NCI-H128 (cell line): ENCODE measurements at regions not wholly inside any gene's neighbourhood (a gene's known extent, or its start where the extent isn't known, plus 50 kb on each side); places are given as distances from the start of the nearest gene placed in this dataset.
"Not testable (repeated sequence)": the region's sequence is repeated elsewhere in the genome, so short reads cannot be mapped to it uniquely, and the experiment has no call there.

ENCODE experiments used
- DNase-seq: peaks from one replicate; lab custom pipeline; 2025; ENCODE audit not compliant: unreplicated experiment; lab: John Stamatoyannopoulos, UW

DNA sequence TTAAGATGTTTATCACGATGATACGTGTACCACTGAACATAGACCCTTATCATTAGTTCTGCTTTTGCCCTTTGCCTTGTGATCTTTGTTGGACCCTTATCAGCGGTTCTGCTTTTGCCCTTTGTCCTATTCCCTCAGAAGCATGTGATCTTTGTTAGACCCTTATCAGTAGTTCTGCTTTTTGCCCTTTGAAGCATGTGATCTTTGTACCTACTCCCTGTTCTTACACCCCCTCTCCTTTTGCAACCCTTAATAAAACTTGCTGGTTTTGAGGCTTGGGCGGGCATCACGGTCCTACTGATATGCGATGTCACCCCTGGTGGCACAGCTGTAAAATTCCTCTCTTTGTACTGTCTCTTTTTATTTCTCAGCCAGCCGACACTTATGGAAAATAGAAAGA, 117.0 kb downstream of the SDHAF3 start:
- not testable (repeated sequence) for DNase-seq

DNA sequence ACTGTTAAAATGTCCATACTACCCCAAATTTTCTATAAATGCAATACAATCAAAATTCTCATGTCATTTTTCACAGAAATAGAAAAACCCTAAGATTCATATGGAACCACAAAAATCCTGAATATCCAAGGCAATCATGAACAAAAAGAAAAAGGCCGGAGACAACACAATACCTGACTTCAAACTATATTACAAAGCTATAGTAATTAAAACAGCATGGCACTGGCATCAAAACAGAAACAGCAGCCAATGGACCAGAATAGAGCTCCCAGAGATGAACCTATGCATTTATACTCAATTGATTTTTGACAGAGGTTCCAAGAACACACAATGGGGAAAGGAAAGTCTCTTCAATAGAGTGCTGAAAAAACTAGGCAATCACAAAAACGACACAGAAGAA, 128.8 kb downstream of the SDHAF3 start:
- no peak for DNase-seq

DNA sequence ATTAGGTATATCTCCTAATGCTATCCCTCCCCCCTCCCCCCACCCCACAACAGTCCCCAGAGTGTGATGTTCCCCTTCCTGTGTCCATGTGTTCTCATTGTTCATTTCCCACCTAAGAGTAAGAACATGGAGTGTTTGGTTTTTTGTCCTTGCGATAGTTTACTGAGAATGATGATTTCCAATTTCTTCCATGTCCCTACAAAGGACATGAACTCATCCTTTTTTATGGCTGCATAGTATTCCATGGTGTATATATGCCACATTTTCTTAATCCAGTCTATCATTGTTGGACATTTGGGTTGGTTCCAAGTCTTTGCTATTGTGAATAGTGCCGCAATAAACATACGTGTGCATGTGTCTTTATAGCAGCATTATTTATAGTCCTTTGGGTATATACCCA, 140.7 kb downstream of the SDHAF3 start:
- DNase-seq = not testable (repeated sequence)

- no peak for DNase-seq
Observed at GRCh38 chr7:97269741-97270140, 152.2 kb downstream of the SDHAF3 start.

DNA sequence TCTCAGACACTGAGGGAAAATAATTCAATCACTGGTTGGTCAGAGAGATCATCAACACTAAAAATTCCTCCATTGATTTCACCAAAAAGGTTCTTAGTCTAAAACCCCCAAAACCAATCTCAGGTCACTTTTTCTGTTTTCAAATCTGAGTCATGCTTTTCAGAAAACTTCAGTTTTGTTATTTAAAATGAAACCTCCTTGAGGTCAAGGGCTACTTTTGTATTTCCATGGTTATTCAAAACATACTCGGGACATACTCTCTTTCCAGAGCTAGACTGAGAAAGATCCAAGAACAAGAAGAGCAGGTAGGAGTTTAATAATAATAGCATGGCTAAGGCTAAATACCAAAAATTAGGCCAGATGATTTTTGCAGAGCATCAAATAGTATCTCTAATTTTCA, 152.8 kb downstream of the SDHAF3 start:
- no peak for DNase-seq

GRCh38 chr7:97271619-97272018, 154.1 kb downstream of the SDHAF3 start:
- no peak for DNase-seq

DNA sequence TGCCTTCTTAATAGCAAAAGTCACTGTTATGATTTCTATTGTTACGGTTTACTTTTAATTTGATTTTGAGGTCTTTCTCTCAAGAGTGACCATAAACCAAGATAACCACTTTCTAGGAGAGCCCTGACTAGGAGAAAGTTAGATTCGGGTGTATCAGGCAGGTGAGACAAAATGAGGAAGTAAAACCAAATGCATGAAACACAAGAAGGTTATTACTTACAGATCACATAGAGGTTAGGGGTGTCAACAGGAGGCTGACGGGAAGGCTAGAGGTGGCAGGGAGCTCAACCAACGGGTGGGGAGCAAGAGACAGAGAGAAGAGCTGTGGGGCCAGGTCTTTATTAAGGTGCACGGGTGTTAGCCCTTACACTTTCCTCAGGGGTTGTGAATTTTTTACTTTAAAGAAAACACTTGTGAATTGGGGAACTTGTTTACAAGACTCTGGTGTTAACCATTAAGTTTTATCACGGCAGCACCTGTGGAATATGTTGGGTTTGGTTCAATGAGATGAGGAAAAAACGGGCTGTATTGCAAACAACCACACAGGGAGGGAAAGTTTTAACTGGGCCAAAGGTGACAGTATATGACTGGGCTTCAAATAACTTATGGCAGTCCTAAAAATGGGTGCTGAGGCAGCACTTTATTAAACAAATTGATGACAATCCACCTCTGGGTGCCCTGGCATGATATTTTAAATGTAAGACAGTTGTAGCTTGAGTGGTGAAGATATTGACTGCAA, 154.9 kb downstream of the SDHAF3 start:
- DNase-seq = no peak

DNA sequence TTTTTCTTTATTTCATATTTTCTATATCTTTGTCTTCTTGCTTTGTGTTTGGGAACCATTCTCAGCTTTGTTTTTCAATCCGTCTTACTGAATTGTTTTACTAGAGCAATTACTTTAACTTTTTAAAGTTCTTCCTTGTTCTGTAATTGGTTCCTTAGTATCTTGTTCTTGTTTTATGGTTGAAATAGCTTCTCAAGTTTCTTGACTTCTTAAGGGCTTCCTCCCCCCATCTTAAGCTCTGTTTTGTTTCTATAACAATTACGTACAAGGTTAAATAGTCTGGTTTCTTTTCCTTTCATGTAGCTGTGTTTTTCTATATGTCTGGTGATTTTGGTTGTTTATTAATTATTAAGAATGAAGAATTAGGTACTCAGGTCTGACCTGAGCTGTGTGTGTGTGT, 158.0 kb downstream of the SDHAF3 start:
- no peak for DNase-seq

DNA sequence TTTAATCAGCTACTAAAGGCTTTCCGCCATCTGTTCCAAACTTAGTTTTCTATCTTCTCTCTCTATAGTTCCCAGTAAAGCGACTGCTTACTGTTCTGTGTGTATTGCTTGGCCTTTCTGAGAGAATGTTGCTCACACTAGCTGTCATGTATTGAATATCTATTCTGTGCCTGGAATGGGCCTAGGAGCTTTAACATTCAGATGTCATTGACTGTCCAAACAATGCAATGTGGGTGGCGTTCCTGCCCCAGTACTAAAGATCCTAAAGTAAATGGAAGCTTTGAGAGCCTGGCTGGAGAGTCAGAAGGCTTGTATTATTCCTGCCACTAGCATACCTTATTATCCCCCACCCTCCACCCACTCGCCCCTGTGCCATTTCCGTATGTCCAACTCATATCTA, 163.5 kb downstream of the SDHAF3 start:
- no peak for DNase-seq

DNA sequence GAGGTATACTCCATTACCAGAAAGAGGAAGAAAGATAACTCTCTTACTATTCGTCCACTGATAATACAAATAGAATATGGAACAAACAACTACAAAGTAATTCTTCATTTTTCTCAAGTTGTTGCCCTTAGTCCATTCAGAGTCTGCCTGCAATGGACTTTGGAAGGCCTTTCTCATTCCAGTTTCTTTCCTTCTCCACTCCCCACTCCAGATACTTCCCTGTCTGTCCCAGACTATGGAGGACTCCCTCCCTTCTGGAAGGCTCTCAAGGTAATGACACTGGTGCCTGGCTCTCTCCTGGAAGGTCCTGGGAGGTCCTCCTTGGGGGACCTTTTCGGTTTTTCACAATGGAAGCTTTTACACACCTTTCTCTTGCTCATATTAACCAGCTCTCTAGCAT, 167.8 kb downstream of the SDHAF3 start:
- no peak for DNase-seq

DNA sequence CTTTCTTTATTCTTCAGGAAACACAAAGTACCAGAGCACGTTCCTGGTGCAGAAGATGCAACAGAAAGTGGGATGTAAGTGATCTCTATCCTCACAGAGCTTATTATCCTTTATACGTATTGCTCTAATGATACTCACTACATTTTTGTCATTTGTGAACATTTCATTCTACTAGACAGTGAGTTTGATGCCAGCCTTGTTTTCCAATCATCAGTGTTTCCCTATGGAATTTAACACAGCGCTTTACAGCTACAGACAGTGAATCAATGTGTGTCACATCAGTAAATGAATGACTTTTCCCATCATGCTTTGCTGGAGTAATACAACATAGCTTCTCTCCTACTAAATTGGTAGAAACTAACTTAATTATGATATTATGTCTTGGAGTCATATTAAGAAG, 175.5 kb downstream of the SDHAF3 start:
- no peak for DNase-seq

- no peak for DNase-seq
Observed at GRCh38 chr7:97298561-97298960, 181.1 kb downstream of the SDHAF3 start.

GRCh38 chr7:97305589-97305988, 188.1 kb downstream of the SDHAF3 start:
- DNase-seq = no peak

- DNase-seq = no peak
Observed at GRCh38 chr7:97307521-97308108, 190.1 kb downstream of the SDHAF3 start.

- no peak for DNase-seq
Observed at GRCh38 chr7:97313900-97314299, 196.4 kb downstream of the SDHAF3 start.

- no peak for DNase-seq
Observed at GRCh38 chr7:97317575-97317974, 200.1 kb downstream of the SDHAF3 start.

DNA sequence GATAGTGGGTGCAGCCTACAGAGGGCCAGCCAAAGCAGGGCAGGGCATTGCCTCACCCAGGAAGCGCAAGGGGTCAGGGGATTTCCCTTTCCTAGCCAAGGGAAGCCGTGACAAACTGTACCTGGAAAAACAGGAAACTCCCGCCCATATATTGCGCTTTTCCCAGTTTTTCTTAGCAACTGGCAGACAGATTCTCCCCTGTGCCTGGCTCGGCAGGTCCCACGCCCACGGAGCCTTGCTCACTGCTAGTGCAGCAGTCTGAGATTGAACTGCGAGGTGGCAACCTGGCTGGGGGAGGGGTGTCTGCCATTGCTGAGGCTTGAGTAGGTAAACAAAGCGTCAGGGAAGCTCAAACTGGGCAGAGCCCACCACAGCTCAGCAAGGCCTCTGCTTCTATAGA, 212.4 kb downstream of the SDHAF3 start:
- DNase-seq = not testable (repeated sequence)

DNA sequence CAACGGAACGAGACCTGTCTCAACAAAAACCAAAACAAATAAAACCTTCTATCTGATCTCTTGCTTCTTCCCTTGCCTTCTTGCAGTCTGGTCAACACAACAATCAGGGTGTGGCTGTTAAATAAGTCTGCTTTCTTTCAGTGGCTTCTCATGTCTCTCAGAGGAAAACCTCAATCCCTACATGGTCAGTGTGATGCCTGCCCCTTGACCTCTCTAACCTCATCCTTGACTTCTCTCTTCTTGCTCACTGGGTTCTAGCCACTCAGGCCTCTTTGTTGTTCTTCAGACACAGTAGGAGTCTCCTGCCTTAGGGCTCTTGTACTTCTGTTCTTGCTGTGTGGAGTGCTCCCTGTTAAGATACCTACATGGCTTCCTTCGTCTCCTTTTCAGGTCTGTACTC, 220.4 kb downstream of the SDHAF3 start:
- no peak for DNase-seq

DNA sequence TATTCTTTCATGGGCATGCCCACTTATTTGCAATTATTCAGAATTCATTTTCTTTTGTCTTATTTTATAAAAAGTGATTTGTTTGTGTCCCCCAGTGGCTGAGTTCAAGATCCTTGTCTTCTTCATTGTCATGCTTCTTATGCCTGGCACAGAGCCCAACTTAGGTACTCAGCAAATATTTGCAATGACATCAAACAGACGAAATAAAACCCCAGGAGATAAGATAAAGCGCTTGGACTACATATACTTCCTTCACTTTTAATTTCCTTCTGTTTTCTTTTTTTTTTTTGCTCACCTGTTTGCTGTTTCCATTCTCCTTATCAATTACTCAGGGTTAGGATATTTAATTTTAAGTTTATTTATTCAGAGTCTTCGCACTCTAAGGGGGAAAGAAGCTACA, 225.0 kb downstream of the SDHAF3 start:
- no peak for DNase-seq

GRCh38 chr7:97346349-97346748, 228.9 kb downstream of the SDHAF3 start:
- no peak for DNase-seq

DNA sequence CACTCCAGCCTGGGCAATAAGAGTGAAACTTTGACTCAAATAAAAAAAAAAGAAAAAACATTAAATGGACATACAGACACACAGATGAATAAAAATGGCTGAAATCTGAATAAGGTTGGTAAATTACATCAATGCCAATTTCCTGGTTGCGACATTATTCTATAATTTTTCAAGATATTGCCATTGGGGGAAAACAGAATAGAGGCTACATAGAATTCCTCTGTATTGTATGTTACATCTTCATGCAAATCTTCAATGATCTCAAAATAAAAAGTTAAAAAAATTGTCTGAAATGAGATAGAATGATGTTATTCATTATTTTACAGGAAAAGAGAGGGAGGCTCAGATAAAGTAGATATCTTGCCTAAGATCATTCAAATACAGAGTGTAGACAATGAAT, 234.0 kb downstream of the SDHAF3 start:
- no peak for DNase-seq

DNA sequence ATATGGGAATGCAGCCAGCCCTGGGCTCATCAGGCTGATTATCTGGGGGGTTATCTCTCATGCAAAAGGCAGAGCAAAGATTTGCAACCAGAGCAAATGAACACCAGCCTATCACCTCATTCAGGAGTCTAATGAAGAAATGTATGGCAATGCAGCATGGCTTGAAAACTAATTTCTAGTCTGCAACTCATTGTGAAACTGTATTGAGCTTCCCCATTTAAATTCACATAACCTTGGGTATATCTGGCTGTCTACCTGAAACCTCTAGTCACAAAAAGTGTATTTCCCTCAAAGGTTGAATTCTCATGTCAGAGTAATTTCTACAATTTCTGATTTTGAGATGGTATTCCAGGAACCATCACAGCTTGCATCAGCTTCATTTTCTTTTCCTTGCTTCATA, 240.0 kb downstream of the SDHAF3 start:
- DNase-seq = no peak

GRCh38 chr7:97372882-97373281, 255.4 kb downstream of the SDHAF3 start:
- DNase-seq = no peak
